ENCODE measurements at regions not wholly inside any gene's neighbourhood (a gene's known extent, or its start where the extent isn't known, plus 50 kb on each side); places are given as distances from the start of the nearest gene placed in this dataset.
A peak's percentile ranks its signal among the peaks of the same experiment; 100 is the strongest.

DNA sequence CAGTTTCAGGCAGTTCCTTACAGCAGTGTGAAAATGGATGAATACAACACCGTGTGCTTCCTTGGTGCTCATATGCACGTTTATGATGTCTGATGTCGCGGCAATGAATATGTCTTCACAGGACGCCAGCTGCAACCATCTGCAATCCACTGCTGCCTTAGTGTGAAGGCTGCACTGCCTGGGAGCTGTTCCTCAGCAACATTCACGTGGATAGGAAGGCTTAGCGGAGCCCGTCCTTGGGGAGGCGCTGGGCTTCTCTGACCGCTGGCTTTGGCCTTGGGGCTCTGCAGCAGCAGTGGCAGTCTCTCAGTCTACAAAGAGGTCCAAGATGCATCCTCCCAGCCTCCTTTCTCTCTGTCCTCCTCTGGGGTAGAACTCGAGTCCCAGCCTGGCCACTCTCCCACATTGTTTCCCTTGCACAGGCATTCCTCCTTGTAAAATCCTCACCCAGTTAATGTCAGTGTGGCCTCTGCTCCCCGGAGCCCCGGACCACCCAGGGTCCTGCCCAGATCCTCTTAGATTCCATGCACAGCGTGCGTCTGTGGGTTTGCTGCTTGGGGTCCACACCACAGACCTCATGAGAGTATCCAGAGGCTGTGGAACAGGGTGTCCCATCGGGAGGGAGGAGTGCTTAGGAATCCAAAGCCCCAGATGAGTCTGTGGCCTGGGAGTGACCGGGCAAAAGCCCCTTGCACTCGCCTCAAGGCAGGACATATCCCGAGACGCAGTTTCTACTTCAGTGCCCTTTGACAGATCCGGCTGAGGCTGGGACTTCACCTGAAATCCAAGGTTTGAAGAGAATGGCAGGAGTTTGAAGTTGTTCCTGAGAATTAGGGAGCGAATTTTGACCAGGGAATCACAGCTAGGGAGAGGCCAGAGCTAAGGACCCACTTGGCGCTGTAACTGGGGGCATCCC is 181.3 kb downstream of the THBS2 start:
- DNase-seq, result no peak
- peak overlapping the region; percentile 58 for H3K4me3 Mint-ChIP-seq
- peaks cover 72% of the 10 kb centered on the region for H3K4me1 Mint-ChIP-seq (ENCODE audit: low read depth)
- TF ChIP-seq, protein P1, sequence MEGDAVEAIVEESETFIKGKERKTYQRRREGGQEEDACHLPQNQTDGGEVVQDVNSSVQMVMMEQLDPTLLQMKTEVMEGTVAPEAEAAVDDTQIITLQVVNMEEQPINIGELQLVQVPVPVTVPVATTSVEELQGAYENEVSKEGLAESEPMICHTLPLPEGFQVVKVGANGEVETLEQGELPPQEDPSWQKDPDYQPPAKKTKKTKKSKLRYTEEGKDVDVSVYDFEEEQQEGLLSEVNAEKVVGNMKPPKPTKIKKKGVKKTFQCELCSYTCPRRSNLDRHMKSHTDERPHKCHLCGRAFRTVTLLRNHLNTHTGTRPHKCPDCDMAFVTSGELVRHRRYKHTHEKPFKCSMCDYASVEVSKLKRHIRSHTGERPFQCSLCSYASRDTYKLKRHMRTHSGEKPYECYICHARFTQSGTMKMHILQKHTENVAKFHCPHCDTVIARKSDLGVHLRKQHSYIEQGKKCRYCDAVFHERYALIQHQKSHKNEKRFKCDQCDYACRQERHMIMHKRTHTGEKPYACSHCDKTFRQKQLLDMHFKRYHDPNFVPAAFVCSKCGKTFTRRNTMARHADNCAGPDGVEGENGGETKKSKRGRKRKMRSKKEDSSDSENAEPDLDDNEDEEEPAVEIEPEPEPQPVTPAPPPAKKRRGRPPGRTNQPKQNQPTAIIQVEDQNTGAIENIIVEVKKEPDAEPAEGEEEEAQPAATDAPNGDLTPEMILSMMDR (IDR thresholded peaks at IDR 0.05), result no peak
- peak overlapping the region; percentile 92 for H3K27ac Mint-ChIP-seq
- peaks cover 22% of the 10 kb centered on the region for H3K36me3 Mint-ChIP-seq (ENCODE audit: low read depth)
- H3K27me3 Mint-ChIP-seq (ENCODE audit: insufficient read depth), result no peaks in the 10 kb centered on the region; the same call in none of the 2 replicates
- no peaks in the 10 kb centered on the region for H3K9me3 Mint-ChIP-seq

DNA sequence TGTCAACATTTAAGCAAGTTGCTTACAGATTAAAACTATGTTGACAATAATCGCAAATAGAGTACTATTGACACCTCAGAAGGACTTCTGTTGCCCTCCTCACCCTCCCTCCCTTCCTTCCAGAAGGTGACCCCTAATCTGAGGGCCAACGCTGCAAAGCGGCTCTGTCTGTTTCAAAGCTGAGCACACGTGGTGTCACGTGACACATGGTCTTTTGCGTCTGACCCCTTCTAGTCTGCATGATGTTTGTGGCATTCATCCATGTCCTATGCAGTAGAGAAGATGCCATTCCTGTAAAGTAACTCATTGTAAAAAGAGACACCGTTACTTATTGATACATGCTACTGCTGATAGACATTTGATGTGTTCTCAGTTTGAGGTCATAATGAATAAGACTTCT is 182.3 kb downstream of the THBS2 start:
- TF ChIP-seq, protein P1 (IDR thresholded peaks at IDR 0.05), result no peak
- peak overlapping the region; percentile 92 for H3K27ac Mint-ChIP-seq
- no peaks in the 10 kb centered on the region for H3K9me3 Mint-ChIP-seq
- H3K36me3 Mint-ChIP-seq (ENCODE audit: low read depth), result peaks cover 27% of the 10 kb centered on the region
- no peaks in the 10 kb centered on the region; the same call in 1 of the 2 replicates for H3K27me3 Mint-ChIP-seq (ENCODE audit: insufficient read depth)
- H3K4me1 Mint-ChIP-seq (ENCODE audit: low read depth), result peaks cover 72% of the 10 kb centered on the region
- DNase-seq, result no peak
- H3K4me3 Mint-ChIP-seq, result peak overlapping the region; percentile 58

DNA sequence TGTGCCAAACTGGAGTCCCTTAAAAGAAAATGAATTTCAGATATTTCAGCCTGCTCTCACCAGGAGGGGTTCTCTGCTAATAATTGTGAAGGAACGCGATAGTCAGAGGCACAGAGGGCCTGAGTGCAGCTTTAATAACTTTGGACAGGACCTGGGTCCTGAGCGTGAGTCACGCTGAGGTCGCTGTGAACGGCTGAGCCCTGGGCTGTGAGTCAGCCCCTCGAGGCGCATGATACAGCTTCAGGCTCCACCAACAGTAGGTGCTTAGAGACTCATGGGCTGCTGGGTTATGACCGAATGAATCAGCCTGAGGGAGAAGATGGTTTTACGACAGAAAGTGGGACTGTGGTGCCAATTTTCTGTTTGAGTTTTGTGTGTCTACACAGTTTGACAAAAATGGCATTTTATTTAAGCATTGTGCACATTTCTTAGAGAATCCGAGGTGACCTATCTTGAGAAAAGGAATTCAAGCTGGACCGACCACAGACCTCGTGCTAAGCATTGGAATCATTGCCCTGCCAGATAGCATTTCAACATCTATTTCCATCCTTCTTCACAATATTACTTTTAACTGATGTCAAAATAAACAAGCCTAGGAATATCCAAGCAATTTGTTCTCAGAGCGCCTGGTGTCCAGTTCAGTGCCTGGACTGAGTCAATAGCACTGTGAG is 183.0 kb downstream of the THBS2 start:
- H3K36me3 Mint-ChIP-seq (ENCODE audit: low read depth), result peaks cover 28% of the 10 kb centered on the region
- peak overlapping the region; percentile 53 for H3K4me3 Mint-ChIP-seq
- TF ChIP-seq, protein P1 (IDR thresholded peaks at IDR 0.05), result peak; percentile 39
- no peaks in the 10 kb centered on the region; the same call in 1 of the 2 replicates for H3K27me3 Mint-ChIP-seq (ENCODE audit: insufficient read depth)
- H3K27ac Mint-ChIP-seq, result peak overlapping the region; percentile 92
- peak; percentile 100 for DNase-seq
- peaks cover 69% of the 10 kb centered on the region for H3K4me1 Mint-ChIP-seq (ENCODE audit: low read depth)
- H3K9me3 Mint-ChIP-seq, result no peaks in the 10 kb centered on the region

DNA sequence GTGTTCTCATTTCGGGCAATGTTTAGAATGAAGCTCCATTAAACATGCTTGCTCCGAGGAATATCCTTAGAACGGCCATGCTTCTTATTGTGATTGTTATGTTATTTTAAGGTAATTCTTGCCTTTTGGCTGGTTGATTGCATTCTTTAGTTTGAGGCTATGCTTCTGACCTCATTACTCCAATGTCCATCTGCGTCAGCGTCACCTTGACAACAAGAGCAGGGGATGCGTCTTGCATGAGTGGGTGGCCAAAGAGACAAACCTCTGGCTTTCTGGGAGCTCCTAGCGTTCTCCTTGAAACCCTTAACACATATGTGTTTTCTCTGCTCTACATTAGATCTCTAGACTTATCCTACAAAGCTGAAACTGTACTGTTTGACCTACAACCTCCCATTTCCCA is 184.3 kb downstream of the THBS2 start:
- H3K4me3 Mint-ChIP-seq, result no peak overlapping the region
- H3K27me3 Mint-ChIP-seq (ENCODE audit: insufficient read depth), result no peaks in the 10 kb centered on the region; the same call in 1 of the 2 replicates
- peak overlapping the region; percentile 92 for H3K27ac Mint-ChIP-seq

DNA sequence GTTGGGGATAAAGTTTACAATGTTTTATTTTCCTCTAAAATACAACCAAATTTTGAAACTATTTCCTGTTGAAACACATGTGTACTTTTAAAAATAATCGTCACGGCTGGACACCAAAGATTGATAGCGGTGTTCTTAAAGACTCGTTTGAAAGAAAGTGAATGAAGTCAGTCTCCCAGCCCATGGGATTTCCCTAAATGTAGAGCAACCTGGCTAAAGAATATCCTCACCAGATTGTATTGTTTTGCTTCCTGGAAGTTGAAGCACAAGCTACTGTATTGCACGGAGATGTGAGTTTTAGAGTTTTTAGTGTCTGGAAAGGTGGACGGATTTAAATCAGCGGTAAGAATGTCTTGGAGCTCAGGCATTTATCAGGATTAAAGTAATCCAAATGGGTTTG is 189.5 kb downstream of the THBS2 start:
- H3K4me3 Mint-ChIP-seq, result no peak overlapping the region
- H3K9me3 Mint-ChIP-seq, result peaks cover 9% of the 10 kb centered on the region
- H3K27ac Mint-ChIP-seq, result no peak overlapping the region
- no peak for DNase-seq
- H3K36me3 Mint-ChIP-seq (ENCODE audit: low read depth), result peaks cover 30% of the 10 kb centered on the region
- H3K4me1 Mint-ChIP-seq (ENCODE audit: low read depth), result peaks cover 5% of the 10 kb centered on the region
- no peaks in the 10 kb centered on the region; the same call in none of the 2 replicates for H3K27me3 Mint-ChIP-seq (ENCODE audit: insufficient read depth)
- TF ChIP-seq, protein P1 (IDR thresholded peaks at IDR 0.05), result no peak

More for the DNA sequence above, 184.3 kb downstream of the THBS2 start:
- no peak for DNase-seq
- TF ChIP-seq, protein P1 (IDR thresholded peaks at IDR 0.05), result no peak
- Mint-ChIP-seq H3K4me1 (ENCODE audit: low read depth) (peaks cover 57% of the 10 kb centered on the region), H3K36me3 (ENCODE audit: low read depth) (peaks cover 26% of the 10 kb centered on the region), H3K9me3 (no peaks in the 10 kb centered on the region; the same call in 1 of the 2 replicates)

All from HFFc6 (cell line).